CD14-positive monocyte (primary cell): ENCODE measurements at regions not wholly inside any gene's neighbourhood (a gene's known extent, or its start where the extent isn't known, plus 50 kb on each side); places are given as distances from the start of the nearest gene placed in this dataset.

Experiments
- DNase-seq, 3 donors: peaks; one replicate each; pipeline ENCODE4 v3.0.0-alpha.2; 2011 to 2022
- H2AFZ ChIP-seq: 2 replicates; pipeline ENCODE4 v1.6.0; 2012; ENCODE audit warnings: mild to moderate bottlenecking, low read depth, low read length, inconsistent platforms; ENCODE audit not compliant: insufficient read depth, poor library complexity, severe bottlenecking
- H3K27ac ChIP-seq, 2 donors: 1 replicate in 1 of 2; 2 replicates in 1 of 2; pipeline ENCODE4 v1.5.1; 2012 to 2013; ENCODE audit warnings: low read length in 2 of 2, control low read depth in 1 of 2, inconsistent platforms in 1 of 2, low read depth in 1 of 2, mild to moderate bottlenecking in 1 of 2
- H3K27me3 ChIP-seq, 2 donors: one replicate each; pipeline versions ENCODE4 v1.6.0 to v1.6.1; 2011 to 2013; ENCODE audit warnings: low read length in 2 of 2; ENCODE audit not compliant: control insufficient read depth in 2 of 2, insufficient read depth in 2 of 2
- H3K36me3 ChIP-seq, 2 donors: replicated peaks in 1 of 2; 1 replicate in 1 of 2; 2 replicates in 1 of 2; pipeline versions ENCODE4 v1.5.1 to v1.6.1; 2012 to 2013; ENCODE audit warnings: low read length in 2 of 2, control low read depth in 1 of 2, inconsistent platforms in 1 of 2, mild to moderate bottlenecking in 1 of 2; ENCODE audit not compliant: insufficient read depth in 2 of 2, control insufficient read depth in 1 of 2
- H3K4me1 ChIP-seq, 2 donors: 1 replicate in 1 of 2; 2 replicates in 1 of 2; pipeline versions ENCODE4 v1.5.1 to v1.6.1; 2012 to 2013; ENCODE audit warnings: low read length in 2 of 2, control low read depth in 1 of 2, inconsistent platforms in 1 of 2, mild to moderate bottlenecking in 1 of 2, moderate library complexity in 1 of 2; ENCODE audit not compliant: insufficient read depth in 2 of 2, control insufficient read depth in 1 of 2
- H3K4me2 ChIP-seq: replicated peaks from 2 replicates; pipeline ENCODE3; 2012; ENCODE audit warnings: low read length, moderate library complexity, mild to moderate bottlenecking; ENCODE audit not compliant: poor library complexity, severe bottlenecking; ENCODE audit errors: extremely low read depth
- H3K4me3 ChIP-seq, 3 experiments: fragments of 200-600 bp in 1 of 3; sonication (generic) in 1 of 3; replicated peaks in 1 of 3; 1 replicate in 2 of 3; 2 replicates in 1 of 3; pipeline ENCODE4 v1.5.1; 2011 to 2013; ENCODE audit warnings: low read length in 3 of 3, mild to moderate bottlenecking in 3 of 3, control low read depth in 2 of 3, low read depth in 2 of 3, inconsistent platforms in 1 of 3, moderate library complexity in 1 of 3
- H3K79me2 ChIP-seq: 2 replicates; pipeline ENCODE4 v1.6.0; 2012; ENCODE audit warnings: mild to moderate bottlenecking, control low read depth, inconsistent platforms, low read length, moderate library complexity; ENCODE audit not compliant: insufficient read depth
- H3K9ac ChIP-seq: 2 replicates; pipeline ENCODE4 v1.6.0; 2017; ENCODE audit warnings: low read length, mild to moderate bottlenecking; ENCODE audit not compliant: insufficient read depth, poor library complexity, severe bottlenecking
- H3K9me3 ChIP-seq, 2 donors: replicated peaks in 1 of 2; 1 replicate in 1 of 2; 2 replicates in 1 of 2; pipeline versions ENCODE4 v1.5.1 to v1.6.1; 2012 to 2013; ENCODE audit warnings: low read length in 2 of 2, control low read depth in 1 of 2; ENCODE audit not compliant: control insufficient read depth in 1 of 2, insufficient read depth in 1 of 2
- H4K20me1 ChIP-seq: 2 replicates; pipeline ENCODE4 v1.6.0; 2012; ENCODE audit warnings: mild to moderate bottlenecking, low read length, control low read depth, moderate library complexity; ENCODE audit not compliant: insufficient read depth
- H3K27ac Mint-ChIP-seq, 7 donors: one replicate each; pipeline ENCODE4 v1.8.0; 2020; ENCODE audit warnings: mild to moderate bottlenecking in 7 of 7, mixed read lengths in 7 of 7, moderate library complexity in 6 of 7, inconsistent platforms in 2 of 7
- H3K27me3 Mint-ChIP-seq, 3 donors: one replicate each; pipeline ENCODE4 v1.8.0; 2021 to 2022; ENCODE audit warnings: low read depth in 3 of 3, mild to moderate bottlenecking in 3 of 3, mixed read lengths in 3 of 3, moderate library complexity in 3 of 3, inconsistent platforms in 1 of 3
- H3K36me3 Mint-ChIP-seq, 2 donors: one replicate each; pipeline ENCODE4 v1.8.0; 2020; ENCODE audit warnings: mixed read lengths in 2 of 2, inconsistent platforms in 1 of 2, mild to moderate bottlenecking in 1 of 2
- H3K4me1 Mint-ChIP-seq: one replicate; pipeline ENCODE4 v1.8.0; 2020; ENCODE audit warnings: mild to moderate bottlenecking, mixed read lengths
- H3K4me3 Mint-ChIP-seq, 2 donors: one replicate each; pipeline ENCODE4 v1.8.0; 2020; ENCODE audit warnings: mild to moderate bottlenecking in 2 of 2, mixed read lengths in 2 of 2, moderate library complexity in 1 of 2
- H3K9me3 Mint-ChIP-seq, 7 donors: one replicate each; pipeline ENCODE4 v1.8.0; 2020 to 2022; ENCODE audit warnings: mixed read lengths in 7 of 7, mild to moderate bottlenecking in 6 of 7, moderate library complexity in 6 of 7, inconsistent platforms in 2 of 7
- CTCF ChIP-seq: fragments of 200-600 bp; IDR thresholded peaks from one replicate; pipeline ENCODE4 v1.8.0; 2022; ENCODE audit warnings: antibody characterized with exemption, mild to moderate bottlenecking
- WGBS: methylation state at CpG from one replicate; pipeline ENCODE4 v1.1.5; 2013; ENCODE audit warnings: missing lambda C conversion rate; ENCODE audit not compliant: insufficient coverage; 5-methylcytosine and 5-hydroxymethylcytosine counted together
- intact Hi-C, 2 donors: fragments of 100-400 bp; cut with micrococcal nuclease; formaldehyde crosslinking; loops; one replicate each; pipeline versions ENCODE4 v1.15.0 to v1.15.1; 2023

- H3K27ac ChIP-seq: peak overlapping the region; percentile 66 to 71
- H3K27ac Mint-ChIP-seq: peak overlapping the region; percentile 79 to 93 (median 89)
- 80% methylated on average over 3 of the region's 13 CpGs for WGBS
- peak overlapping the region in 1 of 2 donors; percentile 85 for H3K4me3 Mint-ChIP-seq
- intact Hi-C loops: no loop called here
- H3K27me3 Mint-ChIP-seq: peaks cover 0 to 3% (median 0%) of the 10 kb centered on the region in 3 donors
- H3K4me1 Mint-ChIP-seq: peaks cover 61% of the 10 kb centered on the region
- H3K27me3 ChIP-seq: no peaks in the 10 kb centered on the region
- H3K9me3 Mint-ChIP-seq: no peaks in the 10 kb centered on the region
- no peaks in the 10 kb centered on the region for H3K9me3 ChIP-seq
- no peaks in the 10 kb centered on the region for H3K79me2 ChIP-seq
- H3K36me3 Mint-ChIP-seq: no peaks in the 10 kb centered on the region
- peak overlapping the region; percentile 73 for H3K4me2 ChIP-seq
- no peak overlapping the region for H3K9ac ChIP-seq
- TF ChIP-seq CTCF: no peak
- peak overlapping the region in 1 of 3 experiments; percentile 62 for H3K4me3 ChIP-seq
- H3K36me3 ChIP-seq: no peaks in the 10 kb centered on the region
- H3K4me1 ChIP-seq: peaks cover 41 to 47% of the 10 kb centered on the region in 2 donors
- peak; percentile 38 to 53 (median 47) for DNase-seq
- H2AFZ ChIP-seq: peak overlapping the region; percentile 75
- no peaks in the 10 kb centered on the region for H4K20me1 ChIP-seq
Observed at GRCh38 chr4:140238351-140239056, 84.5 kb upstream of the MAML3 start.

- Mint-ChIP-seq H3K4me3 (peak overlapping the region; percentile 73 to 85), H3K9me3 (no peaks in the 10 kb centered on the region), H3K27me3 (peaks cover 0 to 3% (median 0%) of the 10 kb centered on the region in 3 donors), H3K36me3 (no peaks in the 10 kb centered on the region), H3K4me1 (peaks cover 54% of the 10 kb centered on the region), H3K27ac (peak overlapping the region; percentile 79 to 93 (median 89))
- H3K27me3 ChIP-seq: no peaks in the 10 kb centered on the region
- TF ChIP-seq CTCF: no peak
- H2AFZ ChIP-seq: peak overlapping the region; percentile 75
- H3K9me3 ChIP-seq: no peaks in the 10 kb centered on the region
- intact Hi-C loops: no loop called here
- H3K4me3 ChIP-seq: peak overlapping the region in 1 of 3 experiments; percentile 62
- no peak overlapping the region for H3K9ac ChIP-seq
- no peaks in the 10 kb centered on the region for H4K20me1 ChIP-seq
- H3K4me2 ChIP-seq: peak overlapping the region; percentile 73
- peaks cover 33 to 40% of the 10 kb centered on the region in 2 donors for H3K4me1 ChIP-seq
- no peaks in the 10 kb centered on the region for H3K36me3 ChIP-seq
- 16% methylated on average over 11 of the region's 16 CpGs for WGBS
- DNase-seq: peak; percentile 57 to 73 (median 68)
- no peaks in the 10 kb centered on the region for H3K79me2 ChIP-seq
- peak overlapping the region; percentile 66 to 71 for H3K27ac ChIP-seq
Observed at GRCh38 chr4:140237616-140238350, 83.8 kb upstream of the MAML3 start.
